H1 (cell line): ENCODE measurements at regions not wholly inside any gene's neighbourhood (a gene's known extent, or its start where the extent isn't known, plus 50 kb on each side); places are given as distances from the start of the nearest gene placed in this dataset.

Experiments
- BACH1 ChIP-seq: IDR thresholded peaks from 2 replicates; pipeline ENCODE4 v1.6.1; 2012; ENCODE audit warnings: low read length, improper control_type of control experiment
- CREB1 ChIP-seq: IDR thresholded peaks from 2 replicates; pipeline ENCODE4 v1.6.1; 2012; ENCODE audit warnings: inconsistent platforms
- EGR1 ChIP-seq: IDR thresholded peaks from 2 replicates; pipeline ENCODE4 v1.6.1; 2011; ENCODE audit warnings: low read depth, low read length, borderline replicate concordance
- RXRA ChIP-seq: IDR thresholded peaks from 2 replicates; pipeline ENCODE4 v1.6.1; 2011; ENCODE audit warnings: low read depth, mild to moderate bottlenecking, low read length, moderate library complexity; ENCODE audit not compliant: insufficient read depth
- ZNF274 ChIP-seq: IDR thresholded peaks from 2 replicates; pipeline ENCODE4 v1.7.0; 2012; ENCODE audit warnings: low read length, borderline replicate concordance; ENCODE audit errors: extremely low read depth
- TF ChIP-seq, protein P1 (sequence below): fragments of 300-600 bp; sonication (generic); IDR thresholded peaks from 2 replicates; pipeline ENCODE4 v1.7.1; 2012; ENCODE audit warnings: low read length, moderate library complexity, mild to moderate bottlenecking, inconsistent platforms; ENCODE audit not compliant: insufficient replicate concordance

DNA sequence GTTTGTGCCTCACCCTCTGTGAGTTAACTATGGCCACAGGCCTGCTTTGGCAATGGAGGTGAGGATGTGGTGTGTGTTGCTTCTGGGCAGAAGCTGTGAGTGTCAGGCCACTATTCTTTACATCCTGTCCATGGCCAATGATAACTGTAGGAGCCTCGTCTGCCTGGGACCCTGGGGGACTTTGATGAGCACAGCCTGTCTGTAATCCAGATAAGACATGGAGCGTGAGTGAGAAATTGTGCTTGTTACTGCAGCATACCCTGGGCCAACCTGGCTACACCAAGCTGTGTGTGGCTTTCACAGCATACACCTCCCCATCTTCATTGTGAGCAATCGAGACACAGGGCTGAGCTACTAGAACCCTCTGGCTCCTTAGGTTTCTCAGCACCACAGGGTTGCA lies 150.4 kb downstream of the MYLK4 start (continued):
- TF ChIP-seq, protein P1, sequence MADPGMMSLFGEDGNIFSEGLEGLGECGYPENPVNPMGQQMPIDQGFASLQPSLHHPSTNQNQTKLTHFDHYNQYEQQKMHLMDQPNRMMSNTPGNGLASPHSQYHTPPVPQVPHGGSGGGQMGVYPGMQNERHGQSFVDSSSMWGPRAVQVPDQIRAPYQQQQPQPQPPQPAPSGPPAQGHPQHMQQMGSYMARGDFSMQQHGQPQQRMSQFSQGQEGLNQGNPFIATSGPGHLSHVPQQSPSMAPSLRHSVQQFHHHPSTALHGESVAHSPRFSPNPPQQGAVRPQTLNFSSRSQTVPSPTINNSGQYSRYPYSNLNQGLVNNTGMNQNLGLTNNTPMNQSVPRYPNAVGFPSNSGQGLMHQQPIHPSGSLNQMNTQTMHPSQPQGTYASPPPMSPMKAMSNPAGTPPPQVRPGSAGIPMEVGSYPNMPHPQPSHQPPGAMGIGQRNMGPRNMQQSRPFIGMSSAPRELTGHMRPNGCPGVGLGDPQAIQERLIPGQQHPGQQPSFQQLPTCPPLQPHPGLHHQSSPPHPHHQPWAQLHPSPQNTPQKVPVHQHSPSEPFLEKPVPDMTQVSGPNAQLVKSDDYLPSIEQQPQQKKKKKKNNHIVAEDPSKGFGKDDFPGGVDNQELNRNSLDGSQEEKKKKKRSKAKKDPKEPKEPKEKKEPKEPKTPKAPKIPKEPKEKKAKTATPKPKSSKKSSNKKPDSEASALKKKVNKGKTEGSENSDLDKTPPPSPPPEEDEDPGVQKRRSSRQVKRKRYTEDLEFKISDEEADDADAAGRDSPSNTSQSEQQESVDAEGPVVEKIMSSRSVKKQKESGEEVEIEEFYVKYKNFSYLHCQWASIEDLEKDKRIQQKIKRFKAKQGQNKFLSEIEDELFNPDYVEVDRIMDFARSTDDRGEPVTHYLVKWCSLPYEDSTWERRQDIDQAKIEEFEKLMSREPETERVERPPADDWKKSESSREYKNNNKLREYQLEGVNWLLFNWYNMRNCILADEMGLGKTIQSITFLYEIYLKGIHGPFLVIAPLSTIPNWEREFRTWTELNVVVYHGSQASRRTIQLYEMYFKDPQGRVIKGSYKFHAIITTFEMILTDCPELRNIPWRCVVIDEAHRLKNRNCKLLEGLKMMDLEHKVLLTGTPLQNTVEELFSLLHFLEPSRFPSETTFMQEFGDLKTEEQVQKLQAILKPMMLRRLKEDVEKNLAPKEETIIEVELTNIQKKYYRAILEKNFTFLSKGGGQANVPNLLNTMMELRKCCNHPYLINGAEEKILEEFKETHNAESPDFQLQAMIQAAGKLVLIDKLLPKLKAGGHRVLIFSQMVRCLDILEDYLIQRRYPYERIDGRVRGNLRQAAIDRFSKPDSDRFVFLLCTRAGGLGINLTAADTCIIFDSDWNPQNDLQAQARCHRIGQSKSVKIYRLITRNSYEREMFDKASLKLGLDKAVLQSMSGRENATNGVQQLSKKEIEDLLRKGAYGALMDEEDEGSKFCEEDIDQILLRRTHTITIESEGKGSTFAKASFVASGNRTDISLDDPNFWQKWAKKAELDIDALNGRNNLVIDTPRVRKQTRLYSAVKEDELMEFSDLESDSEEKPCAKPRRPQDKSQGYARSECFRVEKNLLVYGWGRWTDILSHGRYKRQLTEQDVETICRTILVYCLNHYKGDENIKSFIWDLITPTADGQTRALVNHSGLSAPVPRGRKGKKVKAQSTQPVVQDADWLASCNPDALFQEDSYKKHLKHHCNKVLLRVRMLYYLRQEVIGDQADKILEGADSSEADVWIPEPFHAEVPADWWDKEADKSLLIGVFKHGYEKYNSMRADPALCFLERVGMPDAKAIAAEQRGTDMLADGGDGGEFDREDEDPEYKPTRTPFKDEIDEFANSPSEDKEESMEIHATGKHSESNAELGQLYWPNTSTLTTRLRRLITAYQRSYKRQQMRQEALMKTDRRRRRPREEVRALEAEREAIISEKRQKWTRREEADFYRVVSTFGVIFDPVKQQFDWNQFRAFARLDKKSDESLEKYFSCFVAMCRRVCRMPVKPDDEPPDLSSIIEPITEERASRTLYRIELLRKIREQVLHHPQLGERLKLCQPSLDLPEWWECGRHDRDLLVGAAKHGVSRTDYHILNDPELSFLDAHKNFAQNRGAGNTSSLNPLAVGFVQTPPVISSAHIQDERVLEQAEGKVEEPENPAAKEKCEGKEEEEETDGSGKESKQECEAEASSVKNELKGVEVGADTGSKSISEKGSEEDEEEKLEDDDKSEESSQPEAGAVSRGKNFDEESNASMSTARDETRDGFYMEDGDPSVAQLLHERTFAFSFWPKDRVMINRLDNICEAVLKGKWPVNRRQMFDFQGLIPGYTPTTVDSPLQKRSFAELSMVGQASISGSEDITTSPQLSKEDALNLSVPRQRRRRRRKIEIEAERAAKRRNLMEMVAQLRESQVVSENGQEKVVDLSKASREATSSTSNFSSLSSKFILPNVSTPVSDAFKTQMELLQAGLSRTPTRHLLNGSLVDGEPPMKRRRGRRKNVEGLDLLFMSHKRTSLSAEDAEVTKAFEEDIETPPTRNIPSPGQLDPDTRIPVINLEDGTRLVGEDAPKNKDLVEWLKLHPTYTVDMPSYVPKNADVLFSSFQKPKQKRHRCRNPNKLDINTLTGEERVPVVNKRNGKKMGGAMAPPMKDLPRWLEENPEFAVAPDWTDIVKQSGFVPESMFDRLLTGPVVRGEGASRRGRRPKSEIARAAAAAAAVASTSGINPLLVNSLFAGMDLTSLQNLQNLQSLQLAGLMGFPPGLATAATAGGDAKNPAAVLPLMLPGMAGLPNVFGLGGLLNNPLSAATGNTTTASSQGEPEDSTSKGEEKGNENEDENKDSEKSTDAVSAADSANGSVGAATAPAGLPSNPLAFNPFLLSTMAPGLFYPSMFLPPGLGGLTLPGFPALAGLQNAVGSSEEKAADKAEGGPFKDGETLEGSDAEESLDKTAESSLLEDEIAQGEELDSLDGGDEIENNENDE: no peak
- TF ChIP-seq ZNF274: no peak
- TF ChIP-seq RXRA: no peak
- no peak for TF ChIP-seq EGR1
- no peak for TF ChIP-seq CREB1
- no peak for TF ChIP-seq BACH1
- TF ChIP-seq, all 59 proteins: peak for 0
